OCI-M1 (cell line): ENCODE measurements at regions not wholly inside any gene's neighbourhood (a gene's known extent, or its start where the extent isn't known, plus 50 kb on each side); places are given as distances from the start of the nearest gene placed in this dataset.
"Not testable (repeated sequence)": the region's sequence is repeated elsewhere in the genome, so short reads cannot be mapped to it uniquely, and the experiment has no call there.

ENCODE experiments used
- DNase-seq: peaks from one replicate; lab custom pipeline; 2025; lab: John Stamatoyannopoulos, UW

DNA sequence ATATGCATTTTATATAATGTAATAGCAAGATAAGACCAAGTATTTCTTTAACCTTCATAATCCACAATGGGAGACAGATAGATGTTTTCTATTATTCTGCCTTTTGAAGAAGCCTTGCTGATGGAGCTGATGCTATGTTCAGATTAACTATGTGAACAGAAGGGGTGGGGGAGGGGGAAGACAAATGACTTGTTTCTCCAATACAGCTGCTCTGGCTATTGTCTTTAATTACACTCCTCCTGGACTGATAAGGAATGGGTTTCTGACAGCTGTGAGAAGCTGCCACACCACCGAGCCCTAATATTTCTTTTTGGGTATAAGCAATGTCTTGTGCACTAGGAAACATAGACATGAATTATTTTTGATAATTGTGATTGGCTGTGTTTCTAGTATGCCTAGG, 62.0 kb downstream of the CAVIN4 start:
- DNase-seq: peak; percentile 85

DNA sequence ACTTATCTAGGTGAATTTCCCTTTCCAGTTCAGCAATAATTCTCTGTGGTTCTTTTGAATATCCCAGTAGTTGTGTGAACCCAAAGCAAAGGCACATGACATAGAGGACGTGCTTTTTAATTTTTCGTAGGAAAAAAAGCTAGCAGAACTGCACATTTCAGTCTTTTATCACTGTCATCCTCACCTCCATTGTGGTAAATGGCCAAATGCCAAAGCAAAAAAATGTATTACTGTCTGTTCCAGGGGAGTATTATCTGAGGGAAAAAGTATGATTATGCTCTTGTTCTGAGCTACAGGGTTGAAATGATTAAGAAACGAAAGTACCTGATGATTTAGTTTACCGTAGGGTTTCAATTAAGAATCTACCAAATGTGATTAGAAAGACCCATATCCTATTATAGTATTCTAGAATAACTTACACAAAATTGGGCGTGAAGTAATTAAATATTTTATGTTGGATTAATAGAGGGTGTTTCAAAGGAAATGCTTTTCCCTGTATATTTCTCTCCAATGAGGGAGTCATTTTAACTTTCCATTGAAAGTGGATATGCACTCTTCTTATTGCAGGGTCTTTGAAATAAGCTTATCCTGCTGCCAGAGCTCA, 62.7 kb downstream of the CAVIN4 start:
- peak; percentile 91 for DNase-seq

DNA sequence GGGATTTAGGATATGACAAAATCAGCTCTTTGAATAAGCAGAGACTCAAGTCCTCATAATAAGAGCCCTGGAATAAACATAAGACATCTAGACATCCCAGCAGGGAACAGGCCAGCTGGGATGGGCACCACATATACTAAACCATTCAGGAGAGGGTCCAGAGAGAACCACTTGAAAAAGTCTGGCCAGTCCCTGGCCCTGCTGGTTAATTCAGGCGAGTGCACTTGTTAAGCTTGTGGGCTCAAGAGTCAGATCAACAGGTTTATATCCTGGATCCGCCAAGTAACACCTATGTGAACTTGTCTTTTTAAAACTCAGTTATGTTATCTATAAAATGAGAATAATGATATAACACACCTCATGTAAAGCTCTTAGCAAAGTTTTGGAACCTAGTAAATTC, 63.3 kb downstream of the CAVIN4 start:
- DNase-seq: no peak

DNA sequence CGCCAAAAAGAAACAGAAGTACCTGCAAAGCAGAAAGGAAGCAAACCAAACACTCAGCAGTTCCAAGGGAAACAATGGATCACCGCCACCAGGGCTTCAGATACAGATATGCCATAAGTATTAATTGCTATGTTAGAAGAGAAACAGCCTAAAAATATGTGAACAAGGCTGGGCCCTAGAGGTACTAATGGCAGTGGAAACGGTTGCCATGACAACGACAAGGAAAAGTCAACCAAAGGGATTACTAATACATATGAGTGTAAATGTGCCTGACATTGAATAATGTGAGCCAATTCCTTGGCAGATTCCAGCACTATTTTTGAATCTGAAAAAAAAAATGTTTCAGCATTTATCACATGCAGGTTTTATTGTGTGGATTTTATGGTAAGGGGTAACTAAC, 75.0 kb downstream of the CAVIN4 start:
- no peak for DNase-seq

DNA sequence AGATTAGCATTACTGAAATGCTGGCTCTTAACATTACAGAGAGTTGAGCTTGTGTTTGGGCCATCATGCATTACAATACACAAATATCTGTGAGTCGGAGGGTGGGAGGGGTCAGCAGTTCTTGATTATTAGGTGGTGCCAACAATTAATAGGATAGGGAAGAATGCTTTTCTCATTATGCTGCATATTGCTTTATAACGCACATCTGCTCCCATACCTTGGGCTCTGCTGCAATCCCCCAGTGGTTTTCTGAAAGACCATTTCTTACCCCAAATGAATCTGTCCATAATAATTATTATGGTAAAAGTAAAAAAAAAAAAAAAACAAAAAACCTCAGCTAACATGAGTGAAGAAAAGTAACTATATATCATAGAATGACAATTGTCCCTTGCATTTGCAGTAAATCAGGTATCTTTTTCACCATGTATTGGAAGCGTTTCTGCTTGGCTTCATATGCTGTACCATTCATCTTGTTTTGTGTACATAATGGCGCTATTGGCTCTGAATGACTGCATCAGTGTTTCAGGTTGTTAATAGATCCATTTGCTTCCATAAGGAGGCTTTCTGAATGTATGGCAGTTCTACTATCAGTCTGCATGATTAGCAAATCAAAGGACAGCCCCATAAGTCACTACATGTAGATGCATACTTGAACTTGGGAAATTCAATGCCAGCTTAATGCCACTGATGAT, 75.9 kb downstream of the CAVIN4 start:
- DNase-seq: no peak

DNA sequence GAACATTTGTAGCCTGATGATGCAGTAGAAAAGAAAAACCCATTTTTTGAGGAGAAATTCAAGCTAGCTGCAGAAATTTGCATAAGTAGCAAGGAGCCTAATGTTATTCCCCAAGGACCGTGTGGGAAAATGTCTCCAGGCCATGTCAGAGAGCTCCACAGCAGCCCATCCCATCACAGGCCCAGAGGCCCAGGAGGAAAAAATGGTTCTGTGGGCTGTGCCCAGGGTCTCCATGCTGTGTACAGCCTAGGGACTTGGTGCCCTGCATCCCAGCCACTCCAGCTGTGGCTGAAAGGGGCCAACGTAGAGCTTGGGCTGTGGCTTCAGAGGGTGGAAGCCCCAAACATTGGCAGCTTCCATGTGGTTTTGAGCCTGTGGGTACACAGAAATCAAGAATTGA, 79.0 kb downstream of the CAVIN4 start:
- DNase-seq: not testable (repeated sequence)

DNA sequence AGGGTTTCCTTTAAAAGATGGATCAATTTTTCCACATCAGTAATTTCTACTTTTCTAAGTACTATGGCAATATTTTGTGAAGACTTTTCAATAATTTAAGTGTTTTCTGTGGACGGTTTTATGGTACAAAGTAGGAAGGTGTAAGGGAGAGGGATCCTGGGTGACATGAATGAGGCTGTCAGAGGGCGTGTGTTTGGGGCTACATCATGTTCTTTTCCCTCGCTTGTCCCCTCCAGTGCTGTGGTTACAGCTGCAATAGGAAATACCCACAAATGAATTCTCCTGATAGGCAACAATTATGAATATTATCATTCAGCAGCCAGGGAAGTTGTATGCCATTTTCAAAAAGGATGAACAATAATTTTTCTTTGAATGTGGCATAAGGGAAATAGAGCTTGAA, 83.8 kb downstream of the CAVIN4 start:
- no peak for DNase-seq

DNA sequence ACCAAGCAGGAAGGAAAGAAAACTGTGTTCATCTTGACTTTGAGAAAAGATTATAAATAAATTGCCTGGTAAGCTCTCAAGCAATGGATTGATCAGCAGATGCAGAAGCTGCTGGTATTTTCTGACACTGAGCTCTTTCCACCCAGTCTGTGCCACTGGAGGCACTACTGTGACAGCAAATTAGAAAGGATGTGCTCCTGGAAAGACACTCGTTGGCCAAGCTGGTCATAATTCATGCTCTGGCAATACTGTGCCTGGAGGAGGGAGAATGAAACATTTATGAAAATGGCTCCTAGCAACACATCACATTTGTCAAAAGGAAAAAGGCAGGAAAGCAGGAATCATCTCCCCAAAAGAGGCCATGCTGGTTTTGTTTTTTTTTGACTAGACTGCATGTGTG, 84.2 kb downstream of the CAVIN4 start:
- DNase-seq: no peak

DNA sequence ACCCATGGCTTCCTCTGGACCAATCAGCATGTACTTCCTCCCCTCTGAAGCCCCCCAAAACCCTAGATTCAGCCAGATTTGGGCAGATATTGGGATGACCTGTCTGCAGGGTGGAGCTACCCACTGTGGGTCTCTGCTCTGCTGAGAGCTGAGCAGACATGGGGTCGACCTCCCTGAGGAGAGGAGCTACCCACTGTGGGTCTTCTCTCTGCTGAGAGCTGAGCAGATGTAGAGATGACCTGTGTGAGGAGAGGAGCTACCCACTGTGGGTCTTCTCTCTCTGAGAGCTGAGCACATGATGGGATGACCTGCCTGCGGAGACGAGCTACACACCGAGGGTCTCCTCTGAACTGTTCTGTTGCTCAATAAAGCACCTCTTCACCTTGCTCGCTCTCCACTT, 89.6 kb downstream of the CAVIN4 start:
- no peak for DNase-seq

DNA sequence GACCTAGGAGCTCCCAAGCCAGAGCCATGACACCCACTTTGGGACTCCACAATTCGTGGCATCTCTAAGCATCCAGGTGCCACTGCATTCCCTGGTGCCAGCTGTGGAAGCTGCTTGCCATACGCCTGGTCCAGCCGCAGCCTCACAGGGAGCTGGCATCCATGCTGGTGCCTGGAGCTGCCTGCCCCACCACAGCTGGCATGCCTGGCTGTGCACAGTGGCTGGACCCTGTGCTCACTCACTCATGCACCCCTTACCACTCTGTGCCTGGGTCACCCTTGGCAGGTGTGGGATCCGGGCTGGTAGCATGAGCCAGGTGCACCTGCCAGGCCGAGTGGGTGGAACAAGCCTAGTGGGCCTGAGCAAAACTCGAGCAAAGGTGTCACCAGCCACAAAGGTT, 90.1 kb downstream of the CAVIN4 start:
- DNase-seq: no peak

DNA sequence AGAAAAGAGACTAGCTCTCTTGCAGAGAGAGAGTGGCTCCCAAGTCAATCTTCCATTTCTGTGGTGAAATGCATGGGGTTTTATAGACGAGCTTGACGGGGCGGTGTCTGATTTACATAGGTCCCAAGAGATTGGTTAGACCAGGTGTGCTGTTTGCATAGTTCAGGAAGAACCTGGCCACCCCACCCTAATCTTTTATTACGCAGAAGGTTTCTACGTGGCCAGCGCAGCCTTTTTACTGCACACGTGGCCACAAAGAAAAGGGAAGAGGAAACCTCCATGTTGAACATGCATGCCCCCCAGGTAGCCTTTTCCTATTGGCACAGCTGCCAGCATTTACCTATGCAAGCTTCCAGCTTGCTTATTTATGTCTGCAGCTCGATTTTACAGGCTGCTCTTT, 92.1 kb downstream of the CAVIN4 start:
- no peak for DNase-seq

DNA sequence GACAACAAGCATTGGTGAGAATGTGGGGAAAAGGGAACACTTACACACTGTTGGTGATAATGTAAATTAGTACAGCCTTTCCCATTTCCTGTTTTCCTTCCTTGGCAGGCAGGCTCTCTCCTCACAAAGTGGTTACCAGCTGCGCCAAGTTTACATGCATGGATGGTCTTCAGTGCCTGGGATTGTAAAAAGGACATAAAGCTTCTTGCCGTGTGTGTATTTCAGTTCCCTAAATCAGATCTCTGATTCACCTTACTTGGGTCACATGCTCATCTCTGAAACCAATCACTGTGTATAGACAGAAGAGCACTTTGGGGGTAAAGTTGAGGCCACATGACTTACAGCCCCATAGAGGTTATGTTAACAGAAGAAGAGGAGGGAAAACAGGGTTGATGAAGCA, 92.8 kb downstream of the CAVIN4 start:
- no peak for DNase-seq

DNA sequence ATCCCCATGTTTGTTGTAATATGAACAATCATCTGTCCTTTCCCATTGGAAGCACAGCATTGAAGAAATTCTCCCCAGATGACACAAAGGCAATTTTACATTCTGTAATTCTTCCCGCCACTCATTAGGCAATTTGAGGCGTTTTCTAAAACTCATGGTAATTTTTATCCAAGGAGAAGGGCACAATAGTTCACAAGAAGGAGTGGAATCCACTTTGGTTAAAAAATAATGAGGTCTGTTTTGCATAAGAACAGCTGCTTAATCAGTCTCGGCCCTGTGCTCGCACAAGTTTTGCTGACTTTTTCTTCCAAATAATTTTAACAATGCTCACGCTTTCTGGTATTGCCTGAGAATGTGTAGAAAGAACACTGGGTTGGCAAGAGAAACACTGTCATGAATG, 94.0 kb downstream of the CAVIN4 start:
- no peak for DNase-seq

DNA sequence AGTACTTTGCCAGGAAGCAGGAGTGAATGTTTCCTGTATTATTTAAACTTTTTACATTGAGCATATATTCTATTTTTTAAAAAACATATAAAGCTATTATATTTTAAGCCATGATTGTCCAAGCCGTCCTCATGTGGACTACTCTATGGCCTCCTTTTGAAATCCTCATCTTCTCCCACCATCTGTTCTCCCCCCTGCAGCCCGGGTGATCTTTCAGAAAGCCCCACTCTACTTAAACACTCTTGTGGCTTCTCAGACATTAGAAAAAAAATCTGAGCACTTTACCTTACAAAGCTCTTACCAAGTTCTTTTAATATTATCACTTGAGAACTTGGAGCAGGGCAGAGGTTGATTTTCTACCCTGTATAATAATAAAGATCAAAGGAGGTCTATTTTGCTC, 95.4 kb downstream of the CAVIN4 start:
- no peak for DNase-seq

DNA sequence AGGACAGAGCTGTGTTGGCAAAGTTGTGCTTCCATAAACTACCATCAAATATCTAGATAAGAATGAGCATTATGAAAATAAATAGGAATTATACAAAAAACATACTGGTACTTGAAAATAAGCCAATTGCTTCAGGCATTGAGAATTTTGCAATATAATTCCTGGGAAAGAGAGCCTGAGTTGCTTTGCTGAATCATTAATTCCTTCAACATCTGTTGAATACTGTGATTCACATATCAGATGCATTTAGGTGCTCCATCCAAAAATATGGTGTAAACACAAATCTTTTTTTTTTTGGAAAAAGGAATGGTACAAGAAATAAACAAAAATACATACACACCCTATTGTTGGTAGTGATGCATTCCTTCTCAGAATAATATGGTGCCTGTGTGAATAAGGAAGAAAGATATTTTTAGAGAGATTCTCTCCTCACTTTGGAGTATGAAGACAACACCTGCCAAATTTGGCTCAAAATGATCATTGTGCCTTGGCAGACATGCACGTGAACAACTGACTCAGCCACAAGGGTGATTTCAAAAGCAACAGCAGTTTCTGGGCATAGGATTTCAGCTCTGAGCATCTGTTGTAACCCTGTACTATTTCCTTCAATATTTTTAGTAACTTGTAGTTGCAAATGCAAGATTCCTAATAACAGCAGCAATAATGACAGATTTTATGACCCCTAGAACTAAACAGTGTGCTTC, 96.7 kb downstream of the CAVIN4 start:
- no peak for DNase-seq

DNA sequence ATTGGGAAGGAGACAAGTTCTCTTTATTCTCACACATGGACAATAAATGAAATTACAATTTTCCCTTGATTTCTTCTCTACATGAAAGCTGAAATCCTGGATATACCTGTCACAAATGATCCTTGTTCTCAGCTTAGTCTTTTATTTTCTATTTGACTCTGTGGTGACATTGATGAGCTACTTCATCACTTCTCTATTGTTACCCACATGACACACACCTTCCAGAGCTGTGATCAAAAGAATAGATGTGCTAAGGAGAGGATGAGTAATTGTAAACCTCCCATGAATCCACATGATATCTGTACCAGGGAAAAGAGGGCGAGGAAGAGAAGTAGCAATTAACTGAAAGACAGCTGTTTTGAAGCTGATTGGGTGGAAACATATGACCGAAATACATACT, 102.0 kb downstream of the CAVIN4 start:
- no peak for DNase-seq

DNA sequence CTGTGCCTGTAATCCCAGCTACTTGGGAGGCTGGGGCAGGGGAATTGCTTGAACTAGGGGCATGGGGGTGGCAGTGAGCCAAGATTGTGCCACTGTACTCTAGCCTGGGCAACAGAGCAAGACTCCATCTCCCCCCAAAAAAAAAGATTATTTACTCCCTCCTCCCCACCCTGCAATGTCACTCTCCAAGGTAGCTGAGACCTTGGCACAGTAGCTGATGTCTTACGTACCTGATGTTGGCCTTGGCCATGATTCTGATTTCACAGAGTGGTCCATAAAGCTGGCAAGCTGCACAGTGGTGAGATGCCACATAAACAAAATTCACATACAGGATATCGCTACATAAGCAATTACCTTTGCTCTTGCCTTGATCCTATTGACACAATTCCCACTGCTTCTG, 108.5 kb downstream of the CAVIN4 start:
- DNase-seq: no peak

DNA sequence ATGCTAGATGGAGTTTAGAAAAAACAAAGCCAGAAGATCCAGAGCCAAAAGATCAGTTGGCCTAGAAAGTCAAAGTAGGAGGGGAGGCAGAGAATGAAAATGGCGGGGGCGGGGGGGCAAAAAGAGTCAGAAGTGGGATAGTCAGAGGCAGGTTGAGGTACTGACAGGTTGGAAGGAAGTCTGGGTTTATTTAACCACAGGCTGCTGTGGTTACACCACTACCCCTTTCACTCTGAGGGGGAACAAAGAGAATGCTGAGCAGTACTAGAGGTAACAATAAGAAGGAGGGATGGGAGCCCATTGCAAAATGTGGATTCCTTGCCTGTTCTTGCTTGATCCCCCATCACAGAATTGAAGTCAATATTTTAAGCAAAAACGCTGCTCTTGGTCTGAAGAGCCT, 111.8 kb downstream of the CAVIN4 start:
- DNase-seq: peak; percentile 51

DNA sequence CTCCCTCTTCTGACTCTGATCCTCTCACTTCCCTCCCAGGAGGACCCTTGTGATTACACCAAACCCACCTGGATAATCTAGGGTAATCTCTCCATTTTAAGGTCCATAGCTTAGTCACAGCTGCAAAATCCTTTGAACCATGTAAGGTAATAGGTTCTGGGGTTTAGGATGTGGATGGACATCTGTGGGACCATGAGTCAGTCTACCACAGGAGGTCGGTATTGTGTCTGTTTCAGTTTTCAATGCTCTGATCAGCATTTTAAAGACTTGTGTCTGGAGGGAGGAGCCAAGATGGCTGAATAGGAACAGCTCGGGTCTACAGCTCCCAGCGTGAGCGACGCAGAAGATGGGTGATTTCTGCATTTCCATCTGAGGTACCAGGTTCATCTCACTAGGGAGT, 112.6 kb downstream of the CAVIN4 start:
- DNase-seq: peak; percentile 30

DNA sequence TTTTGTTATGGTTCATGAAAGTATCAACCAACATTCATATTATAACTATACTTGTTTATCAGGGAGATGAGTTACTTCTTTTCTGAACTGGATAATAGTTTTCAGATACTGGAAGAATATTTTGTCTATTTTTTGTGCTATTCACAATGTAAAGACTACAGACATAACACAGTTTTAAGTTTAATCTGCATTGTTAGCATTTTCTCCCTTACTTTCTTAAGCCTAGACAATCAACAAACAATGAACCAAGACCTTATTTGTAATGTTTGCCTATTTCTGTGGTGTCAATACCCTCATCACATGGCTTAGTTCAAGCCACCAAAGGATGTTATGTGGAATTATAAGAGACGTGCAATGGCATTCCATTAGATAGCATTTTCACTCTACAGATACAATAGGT, 119.5 kb downstream of the CAVIN4 start:
- no peak for DNase-seq

DNA sequence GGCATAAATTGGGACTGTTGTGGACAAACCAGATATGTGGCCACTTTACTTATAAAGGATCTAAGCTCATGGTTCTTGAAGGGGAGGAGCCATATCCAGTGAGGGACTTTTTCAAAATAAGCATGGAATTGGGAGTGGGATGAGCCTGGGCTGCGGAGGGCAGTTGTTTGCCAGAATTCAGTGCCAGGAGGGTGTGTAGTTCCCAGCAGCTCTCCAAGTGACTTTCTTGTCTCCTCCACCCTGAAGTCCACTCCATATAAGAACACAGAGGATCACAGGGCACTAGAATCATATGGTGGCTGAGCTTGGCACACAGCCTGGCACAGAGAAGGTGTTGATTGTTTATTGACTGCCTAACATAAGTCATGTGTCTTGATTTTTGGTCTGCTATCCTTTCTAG, 121.1 kb downstream of the CAVIN4 start:
- DNase-seq: no peak

DNA sequence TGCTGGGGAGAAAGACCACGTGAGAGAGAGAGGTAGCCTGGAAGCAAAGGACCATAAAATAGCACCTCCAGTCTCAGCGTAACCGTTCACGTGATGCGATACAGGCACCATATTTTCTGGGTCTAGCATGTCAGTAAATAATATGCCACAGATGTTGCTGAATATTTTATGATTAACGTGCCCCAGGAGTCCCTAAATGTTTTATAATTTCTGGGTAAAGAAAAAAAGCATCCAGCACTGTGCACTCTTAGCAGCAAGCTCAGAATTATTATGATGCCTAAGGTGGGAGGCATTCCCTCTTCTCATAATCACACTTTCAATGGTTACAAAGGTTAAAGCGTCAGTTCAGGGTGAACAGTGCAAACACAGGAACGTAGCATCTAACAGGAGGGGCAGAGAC, 121.8 kb downstream of the CAVIN4 start:
- DNase-seq: no peak

DNA sequence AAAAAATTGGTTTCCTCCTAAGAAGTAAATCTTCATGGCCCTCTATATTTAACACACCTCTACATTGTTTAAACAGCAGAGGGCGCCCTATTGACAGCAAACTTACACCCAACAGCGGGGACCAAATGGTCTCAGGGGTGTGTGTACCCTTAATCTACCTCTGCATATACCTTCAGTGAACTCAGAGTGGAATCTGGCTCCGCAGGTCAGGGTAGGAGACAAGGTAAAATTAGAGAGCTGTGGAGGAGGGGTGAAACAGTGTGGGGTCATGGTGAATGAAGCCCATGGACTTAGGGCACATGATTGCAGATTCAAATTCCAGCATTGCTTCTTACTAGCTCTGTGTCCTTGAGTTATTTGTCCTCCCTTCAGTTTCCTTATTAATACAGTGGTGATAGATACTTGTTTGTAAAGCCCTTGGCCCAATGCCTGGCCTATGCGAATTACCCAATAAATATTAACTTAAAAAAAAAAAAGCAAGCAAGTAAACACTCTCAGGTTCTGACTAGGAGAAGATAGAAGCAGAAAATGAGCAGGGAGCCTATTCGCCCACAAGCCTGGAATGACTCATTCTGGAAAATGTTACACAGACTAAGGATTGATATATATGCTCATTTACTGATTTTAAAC, 122.9 kb downstream of the CAVIN4 start:
- peak; percentile 60 for DNase-seq
